ENCODE measurements at regions not wholly inside any gene's neighbourhood (a gene's known extent, or its start where the extent isn't known, plus 50 kb on each side); places are given as distances from the start of the nearest gene placed in this dataset.

DNA sequence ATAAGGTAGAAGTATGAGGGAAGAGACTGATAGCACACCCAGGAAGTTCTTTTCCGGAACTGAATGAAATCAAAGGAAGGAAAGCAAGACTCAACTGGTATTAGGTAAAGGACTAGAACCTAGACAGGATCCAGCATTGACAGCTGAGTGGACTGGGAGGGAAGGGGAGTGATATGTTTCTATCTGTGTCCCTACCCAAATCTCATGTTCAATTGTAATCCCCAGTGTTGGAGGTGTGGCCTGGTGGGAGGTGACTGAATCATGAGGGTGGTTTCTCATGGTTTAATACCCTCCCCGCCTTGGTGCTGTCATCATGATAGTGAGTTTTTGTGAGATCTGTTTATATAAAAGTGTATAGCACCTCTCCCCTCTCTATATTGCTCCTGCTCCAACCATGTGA lies 415.9 kb upstream of the KCNMB2 start:
- TF ChIP-seq EZH2 (IDR thresholded peaks at IDR 0.05; ENCODE audit: low read length, unreplicated experiment) (no peak), EZH2phosphoT487 (IDR thresholded peaks at IDR 0.05; ENCODE audit: borderline replicate concordance, low read length) (no peak)
- TF ChIP-seq, protein P1, sequence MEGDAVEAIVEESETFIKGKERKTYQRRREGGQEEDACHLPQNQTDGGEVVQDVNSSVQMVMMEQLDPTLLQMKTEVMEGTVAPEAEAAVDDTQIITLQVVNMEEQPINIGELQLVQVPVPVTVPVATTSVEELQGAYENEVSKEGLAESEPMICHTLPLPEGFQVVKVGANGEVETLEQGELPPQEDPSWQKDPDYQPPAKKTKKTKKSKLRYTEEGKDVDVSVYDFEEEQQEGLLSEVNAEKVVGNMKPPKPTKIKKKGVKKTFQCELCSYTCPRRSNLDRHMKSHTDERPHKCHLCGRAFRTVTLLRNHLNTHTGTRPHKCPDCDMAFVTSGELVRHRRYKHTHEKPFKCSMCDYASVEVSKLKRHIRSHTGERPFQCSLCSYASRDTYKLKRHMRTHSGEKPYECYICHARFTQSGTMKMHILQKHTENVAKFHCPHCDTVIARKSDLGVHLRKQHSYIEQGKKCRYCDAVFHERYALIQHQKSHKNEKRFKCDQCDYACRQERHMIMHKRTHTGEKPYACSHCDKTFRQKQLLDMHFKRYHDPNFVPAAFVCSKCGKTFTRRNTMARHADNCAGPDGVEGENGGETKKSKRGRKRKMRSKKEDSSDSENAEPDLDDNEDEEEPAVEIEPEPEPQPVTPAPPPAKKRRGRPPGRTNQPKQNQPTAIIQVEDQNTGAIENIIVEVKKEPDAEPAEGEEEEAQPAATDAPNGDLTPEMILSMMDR (conservative IDR thresholded peaks at IDR 0.05; ENCODE audit: low read depth, low read length): no peak

Measured in PC-3 (cell line).